PFSK-1 (cell line): ENCODE measurements at regions not wholly inside any gene's neighbourhood (a gene's known extent, or its start where the extent isn't known, plus 50 kb on each side); places are given as distances from the start of the nearest gene placed in this dataset.

Source experiments
- FOXP2 ChIP-seq: optimal IDR thresholded peaks from 2 replicates; pipeline ENCODE3; 2011; ENCODE audit warnings: borderline replicate concordance, control low read depth, inconsistent platforms; ENCODE audit not compliant: insufficient read depth; ENCODE audit errors: extremely low read length, extremely low read depth
- POLR2AphosphoS5 ChIP-seq: IDR thresholded peaks from 2 replicates; pipeline ENCODE4 v1.6.1; 2012; ENCODE audit warnings: low read depth, mild to moderate bottlenecking, control low read depth, low read length, moderate library complexity
- REST ChIP-seq, 2 experiments: IDR thresholded peaks; 2 replicates each; pipeline versions ENCODE4 v1.6.1 to v1.8.0; 2011 to 2012; ENCODE audit warnings: low read depth in 2 of 2, low read length in 2 of 2, control low read depth in 1 of 2, inconsistent platforms in 1 of 2, mild to moderate bottlenecking in 1 of 2, moderate library complexity in 1 of 2; ENCODE audit not compliant: insufficient read depth in 1 of 2
- SIN3A ChIP-seq: IDR thresholded peaks from 2 replicates; pipeline ENCODE4 v1.6.1; 2012; ENCODE audit warnings: mild to moderate bottlenecking, low read length, moderate library complexity, borderline replicate concordance; ENCODE audit not compliant: insufficient read depth
- TAF1 ChIP-seq: IDR thresholded peaks from 2 replicates; pipeline ENCODE4 v1.6.1; 2012; ENCODE audit warnings: low read length, control low read depth, borderline replicate concordance; ENCODE audit not compliant: insufficient read depth

- TF ChIP-seq SIN3A (no peak), FOXP2 (no peak), TAF1 (no peak), POLR2AphosphoS5 (no peak)
Observed at GRCh38 chr1:60634106-60634505, 448.3 kb upstream of the NFIA start.

- TF ChIP-seq SIN3A (no peak), POLR2AphosphoS5 (no peak), REST (IDR thresholded peaks at IDR 0.05; ENCODE audit: insufficient read depth in 1 of 2, low read depth in 2 of 2, low read length in 2 of 2) (no peak), FOXP2 (no peak), TAF1 (no peak)
Observed at GRCh38 chr1:60622486-60622885, 459.9 kb upstream of the NFIA start.

GRCh38 chr1:60621368-60621851, 461.0 kb upstream of the NFIA start:
- no peak for TF ChIP-seq FOXP2
- no peak for TF ChIP-seq SIN3A
- TF ChIP-seq REST (IDR thresholded peaks at IDR 0.05; ENCODE audit: insufficient read depth in 1 of 2, low read depth in 2 of 2, low read length in 2 of 2), result no peak
- no peak for TF ChIP-seq TAF1
- no peak for TF ChIP-seq POLR2AphosphoS5

GRCh38 chr1:60620087-60620486, 462.3 kb upstream of the NFIA start:
- TF ChIP-seq POLR2AphosphoS5 (no peak), REST (IDR thresholded peaks at IDR 0.05; ENCODE audit: insufficient read depth in 1 of 2, low read depth in 2 of 2, low read length in 2 of 2) (no peak), SIN3A (no peak), TAF1 (no peak), FOXP2 (no peak)

GRCh38 chr1:60619581-60619980, 462.8 kb upstream of the NFIA start:
- no peak for TF ChIP-seq TAF1
- no peak for TF ChIP-seq FOXP2
- no peak for TF ChIP-seq SIN3A
- no peak for TF ChIP-seq REST (IDR thresholded peaks at IDR 0.05; ENCODE audit: insufficient read depth in 1 of 2, low read depth in 2 of 2, low read length in 2 of 2)
- no peak for TF ChIP-seq POLR2AphosphoS5
